ENCODE measurements at regions not wholly inside any gene's neighbourhood (a gene's known extent, or its start where the extent isn't known, plus 50 kb on each side); places are given as distances from the start of the nearest gene placed in this dataset.

- TF ChIP-seq RCOR1 (IDR thresholded peaks at IDR 0.05; ENCODE audit: insufficient replicate concordance, low read length) (no peak), CTCF (conservative IDR thresholded peaks at IDR 0.05; ENCODE audit: low read depth, low read length) (no peak)
Measured at GRCh38 chr2:65766768-65767267, 334.4 kb upstream of the SPRED2 start.

Data from IMR-90 (cell line).